ENCODE measurements at regions not wholly inside any gene's neighbourhood (a gene's known extent, or its start where the extent isn't known, plus 50 kb on each side); places are given as distances from the start of the nearest gene placed in this dataset.
"Not testable (repeated sequence)": the region's sequence is repeated elsewhere in the genome, so short reads cannot be mapped to it uniquely, and the experiment has no call there.

DNA sequence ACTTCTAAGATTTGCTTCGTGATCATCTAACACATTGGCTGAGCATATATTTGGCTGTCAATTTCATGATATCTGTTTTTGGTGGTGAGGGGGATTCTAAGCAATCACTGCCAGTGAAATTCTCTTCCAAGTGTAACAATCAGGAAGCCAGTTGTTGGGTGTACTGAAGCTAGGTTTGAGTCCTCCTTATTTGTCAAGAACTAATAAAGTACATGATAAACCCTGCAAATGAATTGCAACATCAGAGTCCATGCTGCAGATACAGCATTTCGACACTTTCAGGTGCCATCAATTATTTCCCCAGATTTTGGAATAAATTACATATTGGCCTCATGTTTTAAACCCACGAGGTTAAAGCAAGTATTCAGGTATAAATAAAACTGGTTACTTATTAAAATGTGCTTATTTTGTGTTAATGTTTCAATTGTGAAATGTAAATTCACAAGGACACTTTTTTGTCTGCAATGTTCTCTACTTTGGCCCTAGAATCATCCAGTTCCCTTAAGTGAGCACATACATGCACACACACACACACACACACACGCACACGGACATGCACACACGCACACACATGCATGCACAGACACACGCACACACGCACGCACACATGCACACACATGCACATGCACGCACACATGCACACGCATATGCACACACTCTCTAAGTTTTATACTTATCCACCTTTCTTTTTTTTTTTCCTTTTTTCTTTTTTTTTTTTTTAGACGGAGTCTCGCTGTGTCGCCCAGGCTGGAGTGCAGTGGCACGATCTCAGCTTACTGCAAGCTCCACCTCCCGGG, 510.2 kb upstream of the KLF6 start:
- DNase-seq (ENCODE audit: low read depth): no peak

DNA sequence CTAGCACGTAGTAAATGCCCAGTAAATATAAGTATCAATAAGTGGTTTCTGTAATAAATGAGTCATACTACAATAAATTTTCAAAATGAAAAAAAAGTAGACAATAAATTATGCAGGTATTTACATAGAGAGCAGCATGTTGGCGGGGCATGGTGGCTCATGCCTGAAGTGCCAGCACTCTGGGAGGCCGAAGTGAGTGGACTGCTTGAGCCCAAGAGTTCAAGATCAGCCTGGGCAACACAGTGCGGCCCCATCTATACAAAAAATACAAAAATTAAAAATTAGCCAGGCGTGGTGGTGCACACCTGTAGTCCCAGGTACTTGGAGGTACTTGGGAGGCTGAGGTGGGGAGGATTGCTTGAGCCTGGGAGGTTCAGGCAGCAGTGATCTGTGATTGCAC, 509.3 kb upstream of the KLF6 start:
- no peak for DNase-seq (ENCODE audit: low read depth)

DNA sequence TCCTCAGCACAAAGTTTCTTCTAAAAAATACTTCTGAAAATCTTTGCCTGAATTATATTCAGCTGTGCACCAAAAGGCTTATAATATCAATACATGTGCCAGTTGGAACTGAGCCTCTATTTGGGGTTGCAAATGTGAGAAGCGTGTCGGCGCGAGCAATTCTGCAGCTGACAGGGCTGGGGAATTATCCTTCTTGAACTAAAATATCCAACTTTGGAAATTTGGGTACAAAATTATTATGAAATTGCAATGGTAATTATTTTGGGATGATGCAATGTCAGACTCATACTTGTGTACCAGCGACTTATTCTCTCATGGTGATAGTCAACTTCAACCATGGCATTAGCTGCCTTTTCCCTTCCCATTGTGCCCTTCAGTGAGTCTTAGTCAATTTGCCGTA, 507.0 kb upstream of the KLF6 start:
- DNase-seq (ENCODE audit: low read depth): no peak

DNA sequence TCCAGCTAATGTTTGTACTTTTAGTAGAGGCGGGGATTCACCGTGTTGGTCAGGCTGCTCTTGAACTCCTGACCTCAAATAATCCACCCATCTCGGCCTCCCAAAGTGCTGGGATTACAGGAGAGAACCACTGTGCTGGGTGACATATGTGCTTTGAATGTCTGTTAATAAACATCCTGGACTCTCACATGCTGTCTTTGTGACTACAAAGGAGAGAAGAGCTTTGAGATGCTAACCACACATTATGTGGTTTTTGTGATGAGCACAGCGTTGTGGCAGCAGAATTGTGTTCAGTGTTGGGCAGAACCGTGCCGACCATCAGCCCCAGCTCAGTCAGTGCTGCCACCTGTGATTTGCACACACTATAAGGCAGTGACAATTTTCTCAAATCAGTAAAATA, 500.1 kb upstream of the KLF6 start:
- DNase-seq (ENCODE audit: low read depth): no peak

DNA sequence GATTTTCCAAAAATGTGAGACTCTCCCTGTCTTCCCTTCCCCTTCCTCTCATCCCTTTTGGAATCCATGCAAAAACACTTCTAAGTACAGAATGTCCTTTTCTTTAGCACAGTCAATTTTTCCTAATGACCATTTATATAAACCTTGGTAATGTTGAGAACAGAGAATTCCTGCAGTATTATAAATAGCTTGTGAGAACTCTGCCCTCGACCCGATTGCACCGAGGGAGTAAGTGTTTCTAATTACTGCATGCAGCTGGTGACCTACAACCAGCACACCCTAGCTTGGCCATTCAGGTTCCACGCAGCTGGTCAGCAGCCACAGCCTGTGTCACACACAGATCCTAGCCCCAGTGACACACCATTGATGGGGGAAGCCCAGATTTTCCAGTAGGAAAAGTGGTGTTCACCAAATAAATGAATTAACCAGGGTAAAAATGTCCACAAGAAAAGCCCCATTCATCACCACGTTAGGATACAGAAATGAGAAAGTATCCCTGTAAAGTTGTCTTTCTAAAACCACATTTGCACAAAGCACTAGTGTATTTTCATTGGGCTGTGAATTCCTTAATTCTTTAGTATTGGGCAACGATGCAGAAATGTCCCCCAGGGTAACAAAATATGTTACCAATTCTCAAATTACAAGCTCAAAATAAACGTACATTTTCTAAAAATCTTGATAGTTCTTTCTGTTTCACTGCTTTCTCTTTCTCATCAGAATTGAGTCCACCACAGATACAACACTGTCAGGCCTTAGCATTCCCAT, 499.0 kb upstream of the KLF6 start:
- no peak for DNase-seq (ENCODE audit: low read depth)

DNA sequence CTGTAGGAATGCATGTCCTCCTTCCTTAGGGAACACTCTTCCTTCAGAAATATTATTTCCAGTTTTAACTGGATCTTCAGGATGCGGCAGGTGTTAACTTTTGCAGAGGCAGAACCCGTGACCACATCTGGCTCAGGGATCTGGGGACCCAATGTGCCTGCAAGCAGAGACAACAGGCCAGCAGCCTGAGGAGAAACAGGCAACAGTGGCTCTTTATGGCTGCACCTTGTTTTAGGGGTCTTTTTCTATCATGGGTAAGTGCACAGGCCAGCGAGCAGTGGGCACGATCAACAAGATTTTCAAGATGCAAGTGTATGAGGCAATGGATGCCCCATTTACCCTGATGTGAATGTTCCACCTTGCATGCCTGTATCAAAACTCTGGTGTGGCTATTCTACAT, 497.5 kb upstream of the KLF6 start:
- no peak for DNase-seq (ENCODE audit: low read depth)

DNA sequence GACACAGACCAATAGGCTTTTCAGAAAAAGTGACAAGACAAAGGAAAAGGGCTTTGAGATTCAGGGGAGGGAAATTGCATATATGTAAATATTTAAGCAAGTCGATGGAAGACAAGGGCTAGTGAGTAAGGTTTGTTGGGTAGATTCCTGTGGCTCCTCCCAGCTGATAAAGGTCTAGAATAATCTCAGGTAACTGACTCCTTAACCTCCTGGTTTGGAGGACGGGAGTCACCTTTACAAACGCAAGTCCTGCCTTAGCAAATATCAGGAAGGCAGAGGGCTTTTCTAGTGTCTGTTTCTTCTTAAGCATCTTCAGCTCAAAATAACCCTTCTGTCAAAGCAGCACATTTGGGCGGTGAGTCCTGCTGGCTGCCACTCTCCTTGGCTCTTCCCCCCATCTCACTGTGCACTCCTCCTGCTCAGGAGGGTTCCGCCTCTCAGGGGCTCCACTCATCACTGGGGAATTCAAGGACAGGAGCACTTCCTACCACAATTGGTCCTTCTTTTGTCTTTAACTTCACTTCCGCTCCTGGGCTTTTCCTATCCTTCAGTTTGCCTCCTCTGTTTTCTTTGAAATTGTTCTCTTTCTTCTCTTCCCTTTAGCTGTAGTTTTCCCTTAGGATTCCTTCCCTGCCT, 496.3 kb upstream of the KLF6 start:
- DNase-seq (ENCODE audit: low read depth): no peak

DNA sequence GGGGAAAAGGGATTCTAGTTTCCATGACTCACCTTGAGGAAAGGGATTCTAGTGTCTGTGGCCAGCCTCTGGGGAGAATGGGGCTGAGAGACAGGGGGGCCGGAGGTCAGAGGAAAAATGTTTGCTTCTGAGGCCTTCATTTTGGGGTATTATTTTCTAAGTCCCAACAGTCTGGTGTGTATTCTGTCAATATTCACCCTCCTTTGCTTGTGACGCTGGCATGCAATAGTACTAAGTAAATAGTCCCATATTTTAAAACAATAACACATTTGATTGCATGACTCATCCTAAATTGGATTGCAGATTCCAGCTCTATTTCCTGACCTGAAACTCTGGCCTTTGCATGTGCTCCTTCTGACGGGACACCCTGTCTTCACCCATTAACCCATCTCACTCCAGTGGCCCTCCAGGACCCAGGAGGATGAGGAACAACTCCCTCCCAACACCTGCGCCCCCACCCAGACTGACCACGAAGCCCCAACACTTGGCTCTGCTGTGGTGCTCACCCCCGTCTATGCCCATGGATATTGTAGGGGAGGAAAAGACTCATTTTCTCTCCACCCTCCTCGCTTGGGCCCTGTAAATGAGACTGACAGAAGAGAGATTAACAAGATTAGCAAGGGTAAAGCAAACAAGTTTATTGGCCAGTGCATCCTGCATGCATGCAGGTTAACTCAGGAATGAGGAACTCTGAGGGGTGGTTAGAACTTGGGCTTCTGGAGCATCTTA, 495.6 kb upstream of the KLF6 start:
- DNase-seq (ENCODE audit: low read depth): no peak

DNA sequence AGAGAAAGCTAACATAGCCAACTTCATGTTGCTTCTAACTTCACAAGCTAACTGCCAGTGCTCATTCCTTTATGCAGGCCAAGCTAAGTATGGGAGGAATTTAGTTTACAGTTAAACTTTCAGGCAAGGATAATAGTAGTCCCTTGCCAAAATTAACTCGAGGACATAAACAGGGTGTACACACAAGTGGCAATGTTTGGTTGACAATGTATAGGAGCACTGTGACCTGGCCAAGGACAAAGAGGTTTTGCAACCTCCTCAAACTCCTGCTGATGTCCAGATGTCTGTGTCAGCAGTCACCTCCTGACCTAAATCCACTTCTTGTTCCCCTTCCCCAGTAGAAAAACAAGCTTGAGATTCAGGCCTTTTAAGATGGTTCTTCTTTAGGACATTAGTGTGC, 494.6 kb upstream of the KLF6 start:
- DNase-seq (ENCODE audit: low read depth): no peak

DNA sequence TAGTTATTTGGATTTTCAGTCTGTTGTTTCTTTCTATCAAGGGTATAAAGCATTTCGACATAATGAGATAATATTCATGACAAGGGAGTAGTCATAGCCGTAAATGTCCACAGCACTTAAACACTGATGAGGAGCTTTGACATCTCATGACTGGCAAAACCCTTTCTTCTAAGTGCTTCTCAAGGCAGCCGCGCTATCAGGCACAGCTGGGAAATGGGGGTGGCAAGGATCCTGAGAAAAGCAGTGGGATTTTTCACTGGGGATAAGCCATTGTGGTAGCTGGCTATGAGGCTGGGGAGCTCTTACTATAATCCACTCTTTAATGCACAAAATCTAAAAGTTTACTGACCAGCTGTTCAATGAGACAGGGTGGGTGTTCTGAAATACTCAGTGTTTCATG, 493.2 kb upstream of the KLF6 start:
- no peak for DNase-seq (ENCODE audit: low read depth)

DNA sequence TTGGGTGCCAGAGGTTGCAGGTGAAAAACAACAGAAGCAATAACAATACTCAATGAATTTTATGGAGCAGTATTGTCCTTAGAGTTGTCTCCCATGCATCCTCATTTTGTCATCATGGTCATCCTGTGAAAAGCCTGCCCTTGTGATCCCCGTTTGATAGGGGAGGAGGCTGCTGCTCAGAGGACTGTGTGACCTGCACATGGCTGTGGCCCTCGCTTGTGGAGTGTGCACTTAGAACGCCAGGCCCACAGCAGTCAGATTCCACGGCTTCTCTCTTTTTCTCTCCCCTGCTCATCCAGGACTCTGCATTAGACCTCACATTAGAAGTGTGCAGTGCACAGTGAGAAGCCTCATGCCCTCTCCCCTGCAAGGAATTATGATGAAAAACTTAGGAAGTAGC, 491.1 kb upstream of the KLF6 start:
- DNase-seq (ENCODE audit: low read depth): no peak

DNA sequence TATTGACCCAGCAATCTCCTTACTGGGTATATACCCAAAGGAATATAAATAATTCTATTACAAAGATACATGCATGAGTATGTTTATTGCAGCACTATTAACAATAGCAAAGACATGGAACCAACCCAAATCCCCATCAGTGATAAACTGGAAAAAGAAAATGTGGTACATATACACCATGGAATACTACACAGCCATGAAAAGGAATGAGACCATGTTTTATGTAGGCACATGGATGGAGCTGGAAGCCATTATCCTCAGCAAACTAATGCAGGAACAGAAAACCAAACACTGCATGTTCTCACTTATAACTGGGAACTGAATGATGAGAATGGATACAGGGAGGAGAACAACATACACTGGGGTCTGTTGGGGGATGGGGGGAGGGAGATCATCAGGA, 489.7 kb upstream of the KLF6 start:
- DNase-seq (ENCODE audit: low read depth): not testable (repeated sequence)

DNA sequence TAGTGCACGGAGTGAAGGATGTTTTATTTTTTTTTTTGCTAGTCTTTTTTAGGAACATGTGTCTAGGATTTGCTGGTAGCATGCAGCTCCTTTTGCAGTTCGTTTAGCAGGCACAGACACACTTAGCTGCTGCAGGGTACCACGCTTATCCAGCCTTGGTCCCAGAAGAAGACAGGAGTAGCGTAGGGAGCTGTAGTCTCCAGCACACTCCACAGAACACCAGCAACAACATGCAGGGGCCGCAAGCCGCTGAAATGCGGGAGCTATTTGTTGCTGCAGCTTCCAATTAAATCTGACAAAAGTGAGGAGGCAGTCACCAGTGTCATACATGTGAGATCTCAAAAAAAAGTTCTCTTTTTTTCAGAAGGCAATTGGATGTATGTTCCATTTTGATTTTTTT, 486.2 kb upstream of the KLF6 start:
- DNase-seq (ENCODE audit: low read depth): no peak

DNA sequence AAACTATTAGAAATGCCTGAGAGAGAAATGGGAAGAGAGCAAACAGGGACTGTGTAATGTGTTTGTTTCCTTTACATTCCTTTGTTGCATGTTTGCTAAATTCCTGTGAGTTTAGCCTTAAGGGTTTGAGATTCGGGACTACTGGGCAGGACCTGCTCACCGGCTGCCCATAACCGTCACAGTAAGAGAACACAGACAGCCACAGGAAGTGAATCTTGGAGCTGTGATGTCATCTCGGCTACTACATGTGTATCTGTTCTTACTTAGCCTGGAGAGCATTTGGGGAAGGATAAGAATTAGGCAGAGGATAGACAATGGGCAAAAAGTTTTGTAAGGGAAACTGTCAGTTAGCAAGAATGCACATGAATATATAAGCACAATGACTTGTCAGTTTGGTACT, 485.1 kb upstream of the KLF6 start:
- no peak for DNase-seq (ENCODE audit: low read depth)

DNA sequence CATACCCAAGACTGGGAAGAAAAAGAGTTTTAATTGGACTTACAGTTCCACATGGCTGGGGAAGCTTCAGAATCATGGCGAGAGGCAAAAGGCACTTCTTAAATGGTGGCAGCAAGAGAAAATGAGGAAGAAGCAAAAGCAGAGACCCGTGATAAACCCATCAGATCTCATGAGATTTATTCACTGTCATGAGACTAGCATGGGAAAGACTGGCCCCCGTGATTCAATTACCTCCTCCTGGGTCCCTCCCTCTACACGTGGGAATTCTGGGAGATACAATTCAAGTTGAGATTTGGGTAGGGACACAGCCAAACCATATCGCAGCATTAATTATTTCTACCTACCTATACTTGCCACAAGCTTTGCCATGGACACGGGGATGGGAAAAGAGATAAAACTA, 483.5 kb upstream of the KLF6 start:
- DNase-seq (ENCODE audit: low read depth): not testable (repeated sequence)

DNA sequence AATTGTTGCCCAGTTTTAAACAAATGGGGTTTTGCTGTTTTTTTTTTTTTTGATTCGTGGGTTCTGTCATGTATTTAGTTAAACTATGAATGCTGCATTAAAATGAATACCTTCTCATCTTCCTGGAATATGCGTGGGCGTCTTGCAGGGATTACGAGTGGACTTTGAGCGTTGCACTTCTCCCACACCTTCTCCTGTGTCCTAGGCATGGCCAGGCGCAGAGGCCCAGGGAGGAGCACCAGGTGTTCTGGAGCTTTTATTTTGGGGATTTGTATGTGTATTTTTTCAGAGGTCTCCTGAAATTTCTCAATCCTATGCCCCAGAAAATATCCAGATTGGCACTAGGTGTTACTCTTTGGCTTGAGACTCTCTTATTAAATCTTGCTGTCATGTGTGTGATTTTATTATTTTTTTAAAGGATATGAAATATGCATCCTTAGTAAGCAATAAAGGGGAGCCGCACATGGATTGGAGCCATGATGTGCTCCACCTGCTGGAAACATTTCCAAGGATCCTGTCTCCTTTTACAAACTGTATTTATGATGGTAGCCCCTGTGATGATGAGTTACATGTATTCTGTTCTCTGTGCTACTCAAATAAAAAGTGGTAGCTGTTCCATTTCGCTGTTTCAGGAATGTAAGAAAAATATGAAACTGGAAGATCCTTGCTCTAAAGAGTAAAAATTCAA, 482.2 kb upstream of the KLF6 start:
- no peak for DNase-seq (ENCODE audit: low read depth)

DNA sequence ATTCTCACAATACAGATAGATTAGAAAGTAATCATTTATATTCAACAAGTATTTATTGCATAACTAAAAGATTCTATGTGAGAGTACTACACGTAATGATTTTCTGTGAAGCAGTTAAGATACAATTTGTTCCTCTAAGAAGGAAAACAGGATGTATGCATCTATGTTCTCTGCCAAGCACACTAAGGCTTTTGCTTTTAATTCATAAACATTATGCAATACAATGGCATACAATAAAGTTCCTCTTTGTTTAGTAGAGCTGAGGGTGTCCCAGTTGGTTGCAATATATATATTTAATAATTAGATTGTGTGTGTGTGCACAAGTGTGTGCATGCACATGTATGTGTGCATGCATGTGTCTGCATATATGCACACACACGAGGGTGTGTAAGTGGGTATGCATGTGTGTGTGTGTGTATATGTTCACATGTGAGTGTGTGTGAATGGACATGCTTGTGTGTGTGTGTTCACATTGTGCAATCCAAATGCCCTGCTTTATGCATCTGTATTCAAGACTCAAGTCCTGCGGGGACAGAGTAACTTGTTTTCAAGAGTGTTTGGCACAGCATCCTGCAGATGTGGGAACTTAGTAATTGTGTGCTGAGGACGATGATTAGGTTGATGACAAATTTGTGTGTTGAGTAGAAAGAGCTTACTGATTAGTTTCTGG, 481.5 kb upstream of the KLF6 start:
- DNase-seq (ENCODE audit: low read depth): no peak

DNA sequence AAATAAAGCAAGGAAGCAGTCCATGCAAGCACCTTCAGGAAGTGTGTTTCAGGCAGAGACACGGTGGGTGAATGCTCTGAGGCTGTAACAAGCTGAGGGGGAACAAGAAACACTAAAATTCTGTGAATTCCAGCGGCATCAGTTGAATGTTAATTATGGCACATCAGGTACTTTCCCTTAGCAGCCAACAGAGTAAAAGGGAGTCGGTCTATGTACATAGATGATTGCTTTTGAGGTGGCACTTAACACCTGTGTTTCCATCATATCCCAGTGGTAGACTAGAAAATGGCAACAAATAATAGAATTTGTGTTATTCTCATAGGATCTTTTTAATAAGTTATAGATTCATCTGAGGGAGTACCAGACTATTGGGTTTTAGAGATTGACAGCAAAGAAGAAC, 481.0 kb upstream of the KLF6 start:
- no peak for DNase-seq (ENCODE audit: low read depth)

DNA sequence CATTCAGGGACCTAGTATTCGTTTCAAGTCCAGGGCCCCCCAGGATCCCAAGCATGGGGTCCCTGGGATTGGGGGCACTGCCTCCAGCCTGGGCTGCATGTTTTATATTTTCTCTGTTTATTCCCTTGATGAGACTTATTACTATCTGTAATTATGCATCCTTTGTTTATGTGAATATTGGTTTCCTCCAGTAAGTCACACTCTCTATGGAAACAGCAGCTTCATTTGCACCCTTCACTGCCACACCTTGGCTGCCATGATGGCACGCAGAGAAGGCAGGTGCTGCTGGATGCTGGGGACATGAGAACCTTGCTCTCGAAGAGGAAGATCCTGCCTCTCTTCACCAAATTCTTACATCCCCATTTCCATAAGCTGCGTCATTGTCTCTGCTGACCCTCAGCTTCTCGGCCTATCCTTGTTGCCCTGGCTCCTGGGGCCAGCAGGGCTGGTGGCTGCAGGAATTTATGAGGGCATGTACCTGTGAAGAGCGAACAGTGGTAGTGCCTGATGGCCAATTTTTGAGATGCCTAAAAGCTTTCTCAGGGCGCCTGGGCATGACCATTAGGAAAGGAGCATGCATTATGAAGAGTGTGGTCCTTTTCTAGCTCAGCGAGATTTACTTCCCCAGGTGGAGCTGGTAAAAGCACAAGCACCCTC, 479.3 kb upstream of the KLF6 start:
- no peak for DNase-seq (ENCODE audit: low read depth)

DNA sequence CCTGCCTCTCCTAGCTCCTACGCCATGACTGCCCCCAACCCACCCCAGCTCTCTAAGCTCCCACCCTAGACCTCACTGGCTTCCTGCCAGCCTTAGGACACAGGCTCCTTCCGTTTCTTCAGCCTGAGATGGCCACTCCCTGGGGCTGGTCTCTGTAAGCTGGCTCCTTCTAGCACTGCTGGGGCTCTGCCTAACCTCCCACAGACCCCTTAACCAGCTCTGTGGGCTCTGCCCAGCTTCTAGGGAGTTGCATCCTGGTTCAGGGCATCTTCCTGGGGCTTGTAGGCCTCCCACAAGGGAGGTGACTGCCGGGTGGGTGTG, 478.6 kb upstream of the KLF6 start:
- no peak for DNase-seq (ENCODE audit: low read depth)

All from activated gamma-delta T cell treated with anti-CD3 and anti-CD28 coated beads, Interleukin-2, amount 50 U/mL, for 16 hours (primary cell).